Esophagus muscularis mucosa (tissue), 4 donors: ENCODE measurements at regions not wholly inside any gene's neighbourhood (a gene's known extent, or its start where the extent isn't known, plus 50 kb on each side); places are given as distances from the start of the nearest gene placed in this dataset.

Experiments
- CTCF ChIP-seq, 3 experiments: fragments of 200-600 bp in 2 of 3; fragments of 450-650 bp in 1 of 3; sonication (generic) in 2 of 3; IDR thresholded peaks; one replicate each; pipeline ENCODE4 v1.5.1; 2017 to 2019; ENCODE audit warnings: antibody characterized with exemption in 3 of 3, mild to moderate bottlenecking in 2 of 3, moderate library complexity in 1 of 3
- EP300 ChIP-seq: sonication (generic); formaldehyde crosslinking; IDR thresholded peaks from one replicate; pipeline ENCODE4 v1.6.1; 2017; ENCODE audit warnings: antibody characterized with exemption
- POLR2A ChIP-seq: fragments of 450-650 bp; IDR thresholded peaks from one replicate; pipeline ENCODE4 v1.6.1; 2017; ENCODE audit warnings: antibody characterized with exemption, moderate library complexity, mild to moderate bottlenecking, low read depth
- POLR2AphosphoS5 ChIP-seq, 2 donors: sonication (generic); formaldehyde crosslinking; IDR thresholded peaks; one replicate each; pipeline ENCODE4 v1.6.1; 2017; ENCODE audit warnings: antibody characterized with exemption in 2 of 2

GRCh38 chr1:87985071-87985470 is 656.4 kb downstream of the LMO4 start:
- no peak for TF ChIP-seq CTCF (IDR thresholded peaks at IDR 0.05)
- TF ChIP-seq POLR2A, result no peak
- no peak for TF ChIP-seq POLR2AphosphoS5 (IDR thresholded peaks at IDR 0.05)
- no peak for TF ChIP-seq EP300
